HG03108 (cell line): ENCODE measurements at regions not wholly inside any gene's neighbourhood (a gene's known extent, or its start where the extent isn't known, plus 50 kb on each side); places are given as distances from the start of the nearest gene placed in this dataset.
"Not testable (repeated sequence)": the region's sequence is repeated elsewhere in the genome, so short reads cannot be mapped to it uniquely, and the experiment has no call there.

Experiments used
- ATAC-seq: cut with Tn5 transposase; IDR thresholded peaks from one replicate; pipeline ENCODE4 v1.9.1; 2021; ENCODE audit warnings: moderate library complexity; ENCODE audit not compliant: unreplicated experiment

DNA sequence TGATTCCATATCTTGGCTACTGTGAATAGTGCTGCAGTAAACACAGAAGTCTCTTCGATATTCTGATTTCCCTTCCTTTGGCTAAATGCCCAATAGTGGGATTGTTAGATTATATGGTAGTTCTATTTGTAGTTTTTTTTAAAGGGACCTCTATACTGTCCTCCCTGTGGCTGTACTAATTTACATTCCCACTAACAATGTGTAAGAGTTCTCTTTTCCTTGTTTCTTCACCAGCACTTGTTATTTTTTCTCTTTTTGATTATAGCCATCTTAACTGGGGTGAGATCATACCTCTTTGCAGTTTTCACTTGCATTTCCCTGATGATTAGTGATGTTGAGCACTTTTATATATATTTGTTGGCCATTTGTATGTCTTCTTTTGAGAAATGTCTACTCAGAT lies 102.0 kb downstream of the CARTPT start:
- ATAC-seq = no peak

DNA sequence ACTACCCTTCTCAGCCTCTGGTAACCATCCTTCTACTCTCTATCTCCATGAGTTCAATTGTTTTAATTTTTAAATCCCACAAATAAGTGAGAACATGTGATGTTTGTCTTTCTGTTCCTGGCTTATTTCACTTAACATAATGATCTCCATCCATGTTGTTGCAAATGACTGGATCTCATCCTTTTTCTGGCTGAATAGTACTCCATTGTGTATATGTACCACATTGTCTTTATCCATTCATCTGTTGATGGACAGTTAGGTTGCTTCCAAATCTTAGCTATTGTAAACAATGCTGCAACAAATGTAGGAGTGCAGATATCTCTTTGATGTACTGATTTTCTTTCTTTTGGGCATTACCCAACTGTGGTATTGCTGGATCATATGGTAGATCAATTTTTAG lies 103.0 kb downstream of the CARTPT start:
- ATAC-seq = not testable (repeated sequence)

DNA sequence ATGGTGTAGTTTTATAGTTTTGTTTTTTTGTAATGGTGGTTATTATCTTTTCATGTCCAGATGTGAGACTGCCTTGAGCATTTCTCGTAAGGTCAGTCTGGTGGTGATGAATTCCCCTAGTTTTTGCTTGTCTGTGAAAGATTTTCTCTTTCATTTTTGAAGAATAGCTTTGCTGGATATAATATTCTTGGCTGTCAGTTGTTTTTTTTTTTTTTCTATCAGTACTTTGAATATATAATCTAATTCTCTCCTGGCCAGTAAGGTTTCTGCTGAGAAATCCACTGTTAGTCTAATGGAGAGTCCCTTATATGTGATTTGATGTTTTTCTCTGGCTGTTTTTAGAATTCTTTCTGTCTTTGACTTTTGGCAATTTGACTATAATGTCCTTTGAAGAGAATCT lies 106.9 kb downstream of the CARTPT start:
- ATAC-seq = no peak

DNA sequence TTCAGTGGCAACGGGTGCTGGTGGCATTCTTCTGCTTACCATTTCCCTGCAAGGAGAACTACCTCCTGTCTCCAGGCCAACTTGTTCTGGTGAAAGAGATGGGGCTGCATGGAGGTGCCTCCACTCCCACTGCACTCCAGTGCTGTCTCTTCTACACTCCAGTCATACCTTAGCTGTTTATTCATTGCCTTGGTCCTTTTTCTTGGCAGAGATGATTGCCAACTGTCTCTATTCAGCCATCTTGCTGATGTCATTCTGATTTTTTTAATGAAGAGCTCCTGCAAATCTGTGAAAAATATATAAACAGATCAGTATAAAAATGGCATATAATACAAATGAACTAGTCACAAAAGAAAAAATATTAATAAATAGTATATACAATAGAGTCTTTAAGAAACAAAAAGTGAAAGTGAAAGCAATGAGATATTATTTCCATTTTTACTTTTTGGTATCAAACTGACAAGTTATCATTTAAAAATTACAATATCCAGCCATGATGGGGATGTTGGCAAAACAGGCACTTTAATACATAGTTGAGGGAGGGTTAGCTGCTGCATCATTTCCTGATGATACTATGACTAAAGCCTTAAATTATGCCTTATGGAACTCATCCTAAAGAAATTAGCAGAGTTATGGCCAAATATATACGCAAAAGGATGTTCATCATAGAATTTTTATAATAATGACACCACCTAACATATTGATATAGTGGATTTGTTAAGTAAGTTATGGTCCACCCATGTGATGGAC lies 109.4 kb downstream of the CARTPT start:
- ATAC-seq = no peak

DNA sequence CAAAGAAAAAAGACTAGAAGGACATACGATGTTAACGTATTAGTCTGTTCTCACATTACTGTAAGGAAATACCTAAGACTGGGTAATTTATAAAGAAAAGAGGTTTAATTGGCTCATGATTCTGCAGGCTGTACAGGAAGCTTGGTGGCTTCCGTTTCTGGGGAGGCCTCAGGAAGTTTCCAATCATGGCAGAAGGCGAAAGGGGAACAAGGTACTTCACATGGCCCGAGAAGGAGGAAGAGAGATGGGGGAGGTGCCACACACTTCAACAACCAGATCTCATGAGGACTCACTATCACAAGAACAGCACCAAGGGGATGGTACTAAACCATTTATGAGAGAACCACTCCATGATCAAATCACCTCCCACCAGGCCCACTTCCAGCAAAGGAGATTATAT lies 110.1 kb downstream of the CARTPT start:
- ATAC-seq = no peak

DNA sequence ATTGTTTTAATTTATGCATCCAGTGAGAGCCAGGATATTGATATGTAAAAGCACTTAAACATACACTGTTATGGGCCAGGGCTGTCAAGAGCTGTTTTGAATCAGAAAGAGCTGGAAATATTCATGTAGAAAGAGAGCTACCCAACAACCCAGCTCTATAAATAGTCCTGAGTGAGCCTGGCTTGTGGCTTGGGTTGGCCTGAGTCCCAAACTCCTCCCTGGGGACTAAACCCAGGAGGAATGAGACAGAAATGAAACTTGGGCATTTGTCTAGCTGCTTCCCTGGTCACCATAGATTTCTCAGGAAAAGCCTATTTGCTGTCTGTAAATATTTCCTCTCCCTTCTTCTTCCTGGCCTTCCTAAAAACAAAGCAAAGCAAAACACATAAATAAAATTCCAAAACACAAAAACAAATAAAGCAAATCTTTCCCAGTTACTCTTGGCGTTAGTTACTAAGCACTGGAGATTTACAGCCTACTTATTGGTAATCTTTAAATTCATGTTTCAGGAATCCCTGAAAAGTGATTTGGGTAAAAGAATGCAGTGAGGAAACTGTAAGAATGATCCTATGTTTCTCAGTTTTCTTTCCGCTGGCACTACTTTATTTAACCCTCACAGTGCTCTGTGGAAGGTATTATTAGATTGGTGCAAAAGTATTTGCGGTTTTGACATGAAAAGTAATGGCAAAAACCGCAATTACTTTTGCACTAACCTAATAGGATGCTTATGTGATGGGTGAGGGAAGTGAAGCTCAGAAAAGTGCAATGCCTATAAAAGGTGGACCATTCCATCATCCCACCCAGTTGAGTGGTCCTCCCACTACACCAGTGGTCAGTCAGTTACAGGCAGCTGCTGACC lies 111.8 kb downstream of the CARTPT start:
- no peak for ATAC-seq

DNA sequence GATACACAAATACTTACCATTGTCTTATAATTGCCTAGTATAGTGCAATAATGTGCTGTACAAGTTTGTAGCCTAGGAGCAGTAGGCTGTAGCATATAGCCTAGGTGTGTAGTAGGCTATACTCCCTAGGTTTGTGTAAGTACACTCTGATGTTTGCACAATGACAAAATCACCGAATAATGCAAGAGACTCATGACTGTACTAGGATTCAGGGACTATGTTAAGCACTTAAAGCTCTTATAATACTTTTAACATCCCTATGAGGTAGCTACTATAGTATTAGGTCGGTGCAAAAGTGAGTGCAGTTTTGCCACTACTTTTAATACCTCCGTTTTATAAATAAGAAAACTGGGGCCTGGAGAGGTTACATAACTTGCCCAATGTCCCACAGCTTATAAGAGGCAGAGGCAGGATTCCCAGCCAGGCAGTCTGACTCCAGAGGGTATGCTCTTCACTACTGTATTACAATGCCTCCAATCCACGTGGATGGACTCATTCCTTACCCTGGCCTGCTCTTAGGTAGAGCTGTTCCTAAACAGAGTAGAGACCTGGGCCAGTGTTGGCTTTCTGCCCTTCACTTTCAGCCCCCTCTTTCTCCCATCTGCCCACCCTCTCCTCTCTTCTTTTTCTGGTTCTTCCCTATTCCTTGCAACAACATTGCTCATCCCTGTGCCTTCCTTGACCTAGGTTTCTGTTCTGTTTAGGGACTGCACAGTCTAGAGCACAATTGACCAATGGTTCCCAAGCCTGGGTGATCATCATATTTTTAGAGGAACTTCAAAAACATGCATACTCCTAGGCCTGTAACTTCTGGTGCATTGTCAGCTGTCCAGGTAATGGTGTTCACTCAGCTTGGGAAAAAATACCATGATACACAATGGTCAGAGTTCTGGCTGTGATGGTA lies 114.0 kb downstream of the CARTPT start:
- no peak for ATAC-seq

DNA sequence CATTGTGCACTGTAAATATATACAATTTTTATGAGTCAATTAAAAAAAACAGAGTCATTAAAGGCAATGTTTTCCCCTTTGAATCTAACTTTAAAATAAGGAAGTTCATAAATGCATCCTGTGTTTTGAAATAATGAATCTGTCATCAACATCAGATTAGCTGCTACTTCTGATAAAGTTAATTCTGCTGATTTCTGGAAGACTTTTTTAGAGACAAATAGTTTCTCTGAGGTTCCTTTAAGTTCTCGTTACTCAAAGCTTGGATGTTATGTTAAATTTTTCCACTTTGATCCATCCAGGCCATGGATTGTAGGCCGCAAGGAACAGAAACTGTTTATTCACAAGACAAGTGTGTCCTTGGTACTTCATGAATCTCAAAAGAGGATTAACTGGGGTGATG lies 115.5 kb downstream of the CARTPT start:
- ATAC-seq = no peak

DNA sequence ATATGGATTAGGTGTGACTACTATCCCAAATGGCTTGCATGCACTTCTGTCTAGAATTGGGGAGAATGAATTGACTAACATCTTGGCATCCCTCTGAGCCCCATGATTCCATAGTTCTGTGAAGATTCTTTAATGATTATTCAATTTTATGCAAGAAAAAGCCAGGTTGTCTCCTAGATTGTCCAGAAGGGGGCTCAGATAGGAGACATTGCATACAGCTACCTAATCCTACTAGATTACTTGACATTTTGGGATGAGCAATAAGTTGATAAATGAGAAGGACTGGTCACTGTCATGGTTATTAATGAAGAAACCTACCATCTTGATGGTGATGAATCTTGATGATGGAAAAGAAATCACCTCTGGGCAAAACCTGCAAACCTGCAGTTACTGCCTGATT lies 117.0 kb downstream of the CARTPT start:
- no peak for ATAC-seq

DNA sequence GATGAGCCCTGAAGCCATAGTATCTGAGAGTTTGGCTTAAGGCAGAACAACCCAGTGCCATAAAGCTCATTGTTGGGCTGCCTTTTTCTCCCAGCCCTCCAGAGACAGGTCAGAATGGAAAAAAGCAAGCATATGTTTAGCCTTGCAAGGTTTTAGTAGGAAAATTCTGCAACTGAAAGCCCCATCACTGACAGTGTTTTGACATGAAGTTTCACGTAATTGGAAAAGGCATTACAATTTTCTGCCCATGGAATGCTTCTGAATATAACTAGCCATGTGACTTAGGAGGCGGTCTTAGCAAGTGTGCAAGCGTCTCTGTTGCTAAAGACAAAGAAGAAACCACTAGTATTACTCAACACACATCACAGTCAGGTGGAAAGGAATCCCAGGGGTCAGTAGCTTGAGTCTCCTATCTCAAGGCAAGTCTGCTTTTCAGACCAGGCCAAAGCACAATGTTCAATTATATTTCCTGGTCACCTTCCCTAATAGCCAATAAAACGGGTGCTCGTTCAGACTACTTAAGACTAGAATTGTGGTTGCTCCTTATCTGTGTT lies 117.6 kb downstream of the CARTPT start:
- ATAC-seq = no peak

DNA sequence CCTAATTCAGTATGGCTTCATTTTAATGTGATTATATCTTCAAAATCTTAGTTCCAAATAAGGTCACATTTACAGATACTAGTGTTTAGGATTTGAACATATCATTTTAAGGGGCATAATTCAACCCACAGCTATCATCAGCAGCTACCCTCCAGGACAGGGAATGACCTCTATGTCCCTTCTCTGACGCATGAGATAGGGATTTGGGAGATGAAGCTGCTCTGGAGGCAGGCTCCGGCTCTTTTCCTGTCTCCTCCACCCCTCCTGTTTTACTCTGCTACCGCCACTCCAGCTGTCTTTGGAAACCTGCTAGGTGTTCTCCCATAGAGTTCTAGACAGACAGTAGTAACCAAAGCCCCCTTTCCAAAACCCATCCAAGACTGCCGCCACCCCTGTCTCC lies 119.2 kb downstream of the CARTPT start:
- ATAC-seq = no peak

DNA sequence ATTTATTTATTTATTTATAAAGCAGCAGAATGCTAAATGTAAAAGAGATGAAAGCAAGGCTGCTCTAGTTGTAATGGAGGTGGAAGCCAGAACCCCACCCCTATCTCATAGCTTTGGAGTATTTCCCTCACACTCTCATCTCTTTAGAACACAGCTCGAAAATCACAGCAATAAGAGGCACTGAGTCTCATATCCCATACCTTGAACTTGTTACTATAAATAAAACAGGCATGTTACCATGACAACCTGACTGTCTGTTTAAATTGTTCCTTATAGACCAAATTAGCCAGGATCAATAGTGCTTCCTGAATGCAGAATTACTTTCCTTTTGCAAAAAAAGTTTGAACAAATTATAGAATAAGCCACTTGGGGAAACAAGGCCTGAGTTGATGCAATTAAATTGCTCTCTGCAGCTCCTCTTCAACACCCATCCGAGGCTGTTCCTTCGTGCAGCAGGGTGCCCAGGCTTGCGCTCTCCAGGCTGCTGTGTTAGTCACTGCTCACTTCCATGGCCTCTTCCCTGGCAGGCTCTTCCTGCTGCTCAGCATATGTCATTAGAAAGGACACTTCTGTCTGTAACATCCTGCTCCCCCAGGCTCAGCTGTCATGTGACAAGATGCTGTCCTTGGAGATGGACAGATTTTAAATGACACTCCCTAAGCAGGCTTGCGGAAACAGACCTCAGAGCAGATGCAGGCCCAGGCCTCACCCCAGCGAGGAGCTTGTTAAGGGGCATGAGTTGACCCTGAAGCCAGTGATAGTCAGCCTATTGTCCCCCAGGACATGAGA lies 120.2 kb downstream of the CARTPT start:
- no peak for ATAC-seq

DNA sequence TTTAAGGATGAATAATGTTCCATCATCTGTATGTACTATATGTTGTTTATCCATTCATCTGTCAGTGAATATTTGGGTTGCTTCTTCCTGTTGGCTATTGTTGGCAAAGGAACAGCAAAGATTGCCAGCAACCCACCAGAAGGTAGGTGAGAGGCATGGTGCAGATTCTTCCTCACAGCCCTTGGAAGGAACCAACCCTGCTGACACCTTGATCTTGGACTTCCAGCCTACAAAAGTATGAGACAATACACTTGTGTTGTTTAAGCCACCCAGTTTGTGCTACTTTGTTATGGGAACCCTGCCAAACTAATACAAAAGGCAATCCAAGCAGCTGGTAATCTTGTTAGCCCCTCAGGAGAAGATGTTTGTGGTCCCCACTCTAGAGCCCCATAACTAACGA lies 122.0 kb downstream of the CARTPT start:
- no peak for ATAC-seq

DNA sequence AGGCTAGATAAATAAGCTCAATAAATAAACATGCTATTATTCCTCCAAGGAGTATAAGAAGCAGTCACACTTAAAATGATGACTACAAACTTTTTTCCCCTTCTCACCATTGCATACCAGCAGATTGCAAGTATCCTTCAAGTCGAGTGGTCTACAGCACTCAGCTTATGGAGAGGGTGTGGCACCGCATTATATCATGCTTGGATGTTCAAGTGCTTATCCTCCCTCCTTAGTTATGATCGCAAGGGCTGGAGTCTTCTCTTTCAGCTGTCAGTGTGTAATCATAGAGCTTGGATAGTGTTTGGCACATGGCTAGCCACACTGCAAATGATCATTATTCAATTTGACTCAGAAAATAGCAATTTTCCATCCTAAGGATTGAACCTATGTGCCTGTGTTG lies 124.0 kb downstream of the CARTPT start:
- no peak for ATAC-seq

DNA sequence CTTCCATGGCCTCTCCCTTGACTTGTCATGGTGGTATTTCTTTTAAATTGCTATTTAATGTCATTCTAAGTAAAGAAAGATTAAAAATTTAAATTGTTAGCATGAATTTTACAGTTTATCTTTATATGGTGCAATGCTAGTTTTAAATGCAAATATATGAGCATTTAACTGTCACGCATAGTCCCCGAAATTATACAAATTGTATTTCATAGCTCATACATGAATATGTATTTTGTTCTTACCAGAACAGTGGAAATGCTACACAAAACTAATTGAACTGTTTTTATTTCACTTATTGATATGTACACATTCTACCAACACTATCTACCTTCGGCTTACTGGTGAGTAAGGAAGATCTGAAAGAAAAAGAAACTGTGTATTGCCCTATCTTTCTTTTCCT lies 125.8 kb downstream of the CARTPT start:
- ATAC-seq = no peak

DNA sequence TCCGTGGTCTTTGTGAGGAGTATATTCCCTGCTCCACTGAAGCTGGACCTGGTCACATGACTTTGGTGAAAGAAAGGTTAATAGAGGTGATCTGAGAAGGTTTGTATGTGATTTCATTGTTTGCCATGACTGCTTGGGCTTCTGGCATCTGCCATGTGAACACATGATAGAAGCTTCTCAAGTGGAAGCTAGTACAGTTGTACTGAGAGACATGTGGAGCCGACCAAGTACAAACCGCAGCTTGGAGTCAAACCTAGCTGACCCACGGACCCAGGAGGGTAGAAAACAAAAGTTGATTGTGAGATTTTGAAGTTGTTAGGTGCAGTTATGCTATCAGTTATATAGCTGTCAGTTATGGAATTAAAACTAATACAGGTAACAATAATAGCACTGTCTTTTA lies 140.4 kb downstream of the CARTPT start:
- no peak for ATAC-seq

DNA sequence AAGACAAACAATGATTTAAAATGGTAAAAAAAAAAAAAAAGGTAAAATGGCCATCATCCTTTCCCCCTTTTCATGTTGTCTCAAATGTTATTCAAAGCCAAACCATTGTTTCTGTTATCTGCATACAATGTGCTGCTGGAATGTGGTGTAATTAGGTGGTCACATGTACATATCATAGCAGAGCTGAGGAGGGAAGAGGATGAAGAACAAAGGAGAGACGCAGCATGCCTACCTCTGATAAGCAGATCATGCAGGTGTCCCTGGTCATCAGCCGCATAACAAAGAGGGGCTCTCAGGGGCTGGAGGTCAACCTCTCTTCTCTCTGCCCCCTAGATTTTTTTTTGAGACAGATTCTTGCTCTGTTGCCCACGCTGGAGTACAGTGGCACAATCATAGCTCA lies 141.0 kb downstream of the CARTPT start:
- no peak for ATAC-seq

DNA sequence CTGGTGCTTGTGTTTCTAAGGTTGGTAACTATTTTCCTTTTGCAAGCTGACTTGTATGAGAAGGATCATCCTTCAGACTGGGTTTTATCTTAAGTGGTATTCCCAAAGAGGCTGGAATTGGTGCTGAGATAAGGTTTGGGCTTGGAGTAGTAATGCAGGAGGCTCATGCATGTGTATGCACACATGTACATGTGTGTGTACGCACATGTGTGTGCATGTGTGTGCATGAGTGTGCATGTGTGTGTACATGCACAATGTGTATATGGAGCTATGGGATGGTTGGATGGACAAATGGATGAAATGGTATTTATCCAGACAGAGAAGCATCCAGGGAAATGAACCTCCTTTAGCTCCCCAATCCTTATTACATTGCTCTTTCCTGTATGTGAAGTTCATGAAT lies 142.6 kb downstream of the CARTPT start:
- no peak for ATAC-seq

DNA sequence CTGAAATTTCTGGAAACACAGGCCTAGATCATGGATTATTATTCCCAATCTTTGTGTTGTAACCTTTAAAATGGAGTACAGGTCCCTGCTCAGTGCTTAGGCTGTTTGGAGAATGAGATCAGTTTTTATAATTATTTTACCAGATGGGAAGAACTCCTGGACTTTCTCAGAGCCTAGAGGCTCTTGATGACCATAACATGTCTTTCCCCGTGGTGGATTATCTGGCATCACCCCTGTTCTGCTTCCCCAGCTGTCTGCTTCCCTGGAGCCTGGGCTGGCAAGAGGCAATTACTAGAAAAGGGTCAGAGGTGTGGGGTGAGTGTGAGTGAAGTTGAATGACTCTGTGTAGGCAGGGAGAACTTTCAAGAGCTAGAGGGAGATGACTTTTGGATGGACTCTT lies 143.0 kb downstream of the CARTPT start:
- ATAC-seq = no peak

DNA sequence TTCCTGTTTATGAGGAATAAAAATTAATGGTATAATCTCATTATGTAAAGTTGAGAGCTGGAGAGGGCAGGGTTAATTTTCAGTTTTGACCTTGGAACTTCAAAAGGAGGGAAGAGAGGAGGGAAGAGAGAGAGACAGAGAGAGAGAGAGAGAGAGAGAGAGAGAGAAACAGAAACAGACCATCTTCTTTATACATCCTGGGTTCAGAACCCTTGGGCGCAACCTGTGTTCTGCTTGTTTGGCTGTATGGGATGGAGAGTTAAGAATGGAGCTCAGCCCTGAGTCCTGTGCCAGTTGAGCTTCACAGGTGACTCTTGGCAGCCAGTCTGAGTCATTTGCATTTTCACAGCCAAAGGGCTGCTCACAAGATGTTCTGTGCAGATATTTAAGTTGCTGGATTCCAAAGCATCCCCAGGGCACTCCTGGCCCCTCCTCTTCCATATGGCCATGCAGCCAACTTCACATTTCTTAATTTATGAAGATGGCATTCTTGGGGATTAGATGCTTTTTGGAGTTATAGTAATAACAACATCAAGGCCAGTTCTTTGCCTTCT lies 143.5 kb downstream of the CARTPT start:
- no peak for ATAC-seq
